Retina (tissue), 1 donor: ENCODE measurements at regions not wholly inside any gene's neighbourhood (a gene's known extent, or its start where the extent isn't known, plus 50 kb on each side); places are given as distances from the start of the nearest gene placed in this dataset.
"Not testable (repeated sequence)": the region's sequence is repeated elsewhere in the genome, so short reads cannot be mapped to it uniquely, and the experiment has no call there.

Experiments used
- DNase-seq: peaks from one replicate; pipeline ENCODE4 v3.0.0-alpha.2; 2016

DNA sequence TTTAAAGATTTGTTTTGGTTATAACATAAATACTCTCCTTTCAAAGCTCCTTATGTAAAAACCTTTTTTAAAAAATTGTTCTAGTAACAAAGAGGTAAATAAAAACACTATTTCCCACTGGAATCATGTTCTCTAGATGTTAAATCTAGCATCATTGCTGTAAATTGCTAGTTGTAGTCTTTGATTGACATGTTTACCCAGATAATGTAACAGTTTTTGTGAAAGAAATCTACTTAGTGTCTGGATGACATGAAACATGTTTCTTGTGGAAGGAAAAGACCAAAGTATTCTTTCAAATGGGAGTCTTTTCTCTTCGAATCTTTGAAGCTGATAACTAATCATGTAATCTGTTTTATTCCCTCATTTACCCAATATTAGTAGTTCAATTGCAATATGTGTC, 1565.9 kb upstream of the WWC1 start:
- no peak for DNase-seq

- no peak for DNase-seq
Measured at GRCh38 chr5:166726406-166726805, 1565.0 kb upstream of the WWC1 start.

- DNase-seq, result not testable (repeated sequence)
Measured at GRCh38 chr5:166742951-166743350, 1548.5 kb upstream of the WWC1 start.

- no peak for DNase-seq
Measured at GRCh38 chr5:166746506-166746905, 1544.9 kb upstream of the WWC1 start.

DNA sequence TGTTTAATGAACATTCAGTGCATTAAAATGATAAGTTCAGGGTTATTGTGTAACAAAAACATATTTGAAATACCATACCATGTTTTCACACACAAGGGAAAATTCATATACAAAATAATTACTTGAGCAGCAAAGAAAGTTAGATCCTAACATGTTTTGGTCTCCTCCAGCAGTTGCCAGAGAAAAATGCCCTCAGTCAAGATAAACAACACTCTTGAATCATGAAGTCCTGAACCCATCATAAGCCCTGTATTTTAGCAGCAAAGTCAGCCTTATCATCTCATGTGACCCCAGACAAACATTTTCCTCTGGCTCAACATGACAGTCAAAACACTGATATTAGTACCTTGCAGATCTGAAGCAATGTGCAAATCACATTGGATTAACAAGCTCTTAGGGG, 1541.1 kb upstream of the WWC1 start:
- no peak for DNase-seq

DNA sequence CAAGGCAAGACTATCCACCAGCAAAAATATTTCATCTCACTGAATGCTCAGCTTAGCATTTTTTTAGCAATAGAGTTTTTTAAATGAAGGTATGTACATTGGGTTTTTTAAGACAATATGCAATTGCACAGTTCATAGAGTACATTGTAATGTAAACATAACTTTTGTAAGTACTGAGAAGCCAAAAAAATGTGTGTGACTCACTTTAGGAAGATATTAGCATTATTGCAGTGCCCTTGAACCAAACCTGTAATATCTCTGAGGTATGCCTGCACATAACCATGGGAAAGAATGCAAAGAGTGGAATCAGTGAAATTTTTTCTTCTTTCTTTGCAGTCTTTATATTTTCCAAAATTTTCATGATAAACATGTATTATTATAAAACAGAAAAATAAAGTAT, 1533.3 kb upstream of the WWC1 start:
- DNase-seq, result no peak

- DNase-seq, result peak; percentile 19
Measured at GRCh38 chr5:166767858-166768257, 1523.6 kb upstream of the WWC1 start.

GRCh38 chr5:166768536-166768935, 1522.9 kb upstream of the WWC1 start:
- DNase-seq, result no peak

GRCh38 chr5:166772770-166773169, 1518.7 kb upstream of the WWC1 start:
- no peak for DNase-seq

GRCh38 chr5:166781737-166782136, 1509.7 kb upstream of the WWC1 start:
- DNase-seq, result no peak

DNA sequence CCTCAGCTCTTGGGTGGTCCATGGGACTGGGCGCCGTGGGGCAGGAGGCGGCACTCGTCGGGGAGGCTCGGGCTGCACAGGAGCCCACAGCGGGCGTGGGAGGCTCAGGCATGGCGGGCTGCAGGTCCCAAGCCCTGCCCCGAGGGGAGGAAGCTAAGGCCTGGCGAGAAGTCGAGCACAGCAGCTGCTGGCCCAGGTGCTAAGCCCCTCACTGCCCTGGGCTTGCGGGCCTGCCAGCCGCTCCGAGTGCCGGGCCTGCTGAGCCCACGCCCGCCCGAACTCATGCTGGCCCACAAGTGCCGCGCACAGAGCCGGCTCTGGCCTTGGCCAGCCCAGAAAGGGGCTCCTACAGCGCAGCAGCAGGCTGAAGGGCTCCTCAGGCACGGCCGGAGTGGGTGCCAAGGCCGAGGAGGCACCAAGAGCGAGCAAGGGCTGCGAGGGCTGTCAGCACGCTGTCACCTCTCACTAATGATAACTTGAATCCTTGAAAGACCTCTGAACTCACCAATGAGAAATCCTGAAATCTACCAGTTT, 1506.8 kb upstream of the WWC1 start:
- no peak for DNase-seq

DNA sequence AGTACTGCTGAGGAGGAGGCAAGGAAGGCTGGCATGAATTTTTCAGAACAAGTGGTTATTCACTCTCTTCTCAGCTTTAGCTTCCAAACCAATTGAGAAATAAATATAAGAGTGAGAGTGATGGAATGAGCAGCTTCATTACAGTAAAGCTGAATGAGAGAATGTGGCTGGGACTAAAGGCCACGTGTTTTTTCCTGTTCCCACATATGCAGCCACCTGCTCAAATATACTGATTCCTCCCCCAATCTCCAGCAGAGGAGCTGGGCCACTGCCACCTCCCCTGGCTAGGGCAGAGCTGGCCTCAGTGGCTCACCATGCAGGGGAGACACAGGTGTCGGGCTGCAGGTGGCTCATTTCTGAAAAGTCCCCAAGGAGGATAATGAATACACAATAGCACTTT, 1505.3 kb upstream of the WWC1 start:
- no peak for DNase-seq

- no peak for DNase-seq
Measured at GRCh38 chr5:166786889-166787288, 1504.6 kb upstream of the WWC1 start.

GRCh38 chr5:166788050-166788449, 1503.4 kb upstream of the WWC1 start:
- DNase-seq, result no peak

DNA sequence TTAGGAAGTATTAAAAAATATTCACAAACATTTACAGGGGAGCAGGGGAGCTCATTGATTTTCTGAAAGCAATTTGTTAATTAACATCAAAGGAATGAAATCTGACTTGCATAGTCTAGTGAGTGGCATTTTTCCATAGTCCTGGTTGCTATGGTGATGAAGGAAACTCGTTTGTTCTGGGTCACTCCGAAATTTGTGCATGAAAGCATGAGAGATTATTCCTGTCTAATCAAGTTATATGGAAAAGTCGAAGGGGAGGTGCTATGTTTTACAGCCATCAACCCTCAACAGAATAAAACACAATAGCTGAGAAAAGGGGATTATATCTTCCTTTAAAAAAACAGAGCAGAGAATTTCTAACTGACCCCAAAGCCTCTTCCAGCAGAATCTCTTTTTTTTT, 1495.7 kb upstream of the WWC1 start:
- DNase-seq, result peak; percentile 33

GRCh38 chr5:166803058-166803457, 1488.4 kb upstream of the WWC1 start:
- no peak for DNase-seq

DNA sequence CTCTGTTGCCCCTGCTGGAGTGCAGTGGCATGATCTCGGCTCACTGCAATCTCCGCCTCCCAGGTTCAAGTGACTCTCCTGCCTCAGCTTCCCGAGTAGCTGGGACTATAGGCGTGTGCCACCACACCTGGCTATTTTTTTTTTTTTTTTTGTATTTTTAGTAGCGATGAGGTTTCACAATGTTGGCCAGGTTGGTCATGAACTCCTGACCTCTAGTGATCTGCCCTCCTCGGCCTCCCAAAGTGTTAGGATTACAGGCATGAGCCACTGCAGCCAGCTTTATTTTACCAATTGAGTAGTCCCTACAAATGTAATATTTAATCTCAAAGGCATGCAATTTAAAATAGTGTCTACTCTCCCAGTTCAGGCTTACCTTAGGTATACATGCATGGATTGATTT, 1487.2 kb upstream of the WWC1 start:
- DNase-seq, result not testable (repeated sequence)

DNA sequence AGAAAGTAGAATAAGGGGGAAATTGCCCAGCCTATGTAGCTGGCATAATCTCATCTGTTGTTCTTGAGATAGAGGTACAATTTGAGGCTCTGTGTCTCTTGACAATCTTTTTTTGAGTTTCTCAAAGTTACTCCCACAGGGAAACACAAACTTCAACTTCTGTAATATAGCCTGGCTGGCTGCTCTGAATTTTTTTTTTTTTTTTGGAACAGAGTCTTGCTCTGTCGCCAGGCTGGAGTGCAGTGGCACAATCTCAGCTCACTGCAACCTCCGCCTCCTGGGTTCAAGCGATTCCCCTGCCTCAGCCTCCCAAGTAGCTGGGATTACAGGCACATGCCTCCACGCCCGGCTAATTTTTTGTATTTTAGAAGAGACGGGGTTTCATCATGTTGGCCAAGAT, 1486.8 kb upstream of the WWC1 start:
- DNase-seq, result not testable (repeated sequence)

GRCh38 chr5:166810093-166810658, 1481.3 kb upstream of the WWC1 start:
- DNase-seq, result not testable (repeated sequence)

DNA sequence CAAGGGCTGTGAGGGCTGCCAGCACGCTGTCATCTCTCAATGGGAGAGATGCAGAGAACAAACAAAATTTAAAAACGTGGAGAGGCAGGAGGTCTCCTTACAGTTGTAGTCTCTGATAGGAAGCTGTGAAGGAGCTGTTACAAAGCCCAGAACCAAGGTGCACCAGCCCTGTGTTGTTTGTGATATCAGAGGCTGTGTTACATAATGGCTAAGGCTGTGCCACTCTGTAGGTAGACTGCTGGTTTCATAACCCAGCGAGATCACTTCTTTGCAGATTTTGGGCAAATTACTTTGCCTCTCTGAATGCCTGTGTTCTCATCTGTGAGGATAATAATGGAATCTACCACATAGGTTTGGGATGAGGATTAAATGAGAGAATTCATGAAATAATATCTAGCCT, 1480.7 kb upstream of the WWC1 start:
- DNase-seq, result no peak

GRCh38 chr5:166823360-166823759, 1468.1 kb upstream of the WWC1 start:
- DNase-seq, result no peak

GRCh38 chr5:166834246-166834645, 1457.2 kb upstream of the WWC1 start:
- DNase-seq, result no peak

DNA sequence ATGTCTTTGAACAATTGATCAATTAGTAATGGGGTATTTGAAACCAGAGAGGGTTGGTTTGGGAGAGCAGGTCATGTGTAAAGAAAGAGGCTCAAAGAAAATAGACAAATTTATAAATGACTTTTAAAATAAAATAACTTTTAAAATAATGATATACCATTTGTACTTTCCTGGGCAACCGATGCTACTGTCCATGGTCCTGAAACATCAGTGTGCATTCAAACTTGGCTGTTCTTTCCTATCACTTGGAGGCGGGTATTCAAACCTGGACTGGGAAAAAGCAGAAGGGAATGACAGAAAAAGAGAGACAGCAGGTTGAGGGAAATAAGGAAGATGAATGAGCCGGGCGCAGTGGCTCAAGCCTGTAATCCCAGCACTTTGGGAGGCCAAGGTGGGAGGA, 1446.4 kb upstream of the WWC1 start:
- DNase-seq, result no peak

- peak; percentile 14 for DNase-seq
Measured at GRCh38 chr5:166856791-166857190, 1434.7 kb upstream of the WWC1 start.

DNA sequence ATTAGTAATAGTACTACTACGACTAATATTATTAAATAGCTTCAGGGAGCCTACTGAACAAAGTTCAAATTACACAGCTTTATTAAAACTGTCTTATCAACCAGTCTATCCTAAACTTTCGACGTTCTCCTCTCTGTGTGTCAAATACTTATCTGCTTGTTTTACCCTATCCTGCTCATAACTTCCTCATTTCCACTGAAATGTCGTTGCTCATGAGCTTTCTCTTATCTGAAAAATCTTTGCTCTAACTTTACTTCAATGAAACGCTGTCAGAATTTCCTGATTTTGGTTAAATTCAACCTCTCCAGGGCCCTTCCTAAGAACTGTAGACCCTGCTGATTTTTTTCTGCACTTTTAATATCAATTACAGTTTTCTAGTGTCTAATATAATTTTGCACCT, 1431.0 kb upstream of the WWC1 start:
- DNase-seq, result no peak
